Stimulated activated CD4-positive, alpha-beta T cell treated with anti-CD3 and anti-CD28 coated beads, Interleukin-12 subunit alpha, Interleukin-12 subunit beta, amount 100 ng/mL, for 24 hours (primary cell): ENCODE measurements at regions not wholly inside any gene's neighbourhood (a gene's known extent, or its start where the extent isn't known, plus 50 kb on each side); places are given as distances from the start of the nearest gene placed in this dataset.

Experiments
- DNase-seq, 2 experiments: peaks; one replicate each; pipeline ENCODE4 v3.0.0-alpha.2; 2020; ENCODE audit warnings: low read depth in 2 of 2

- DNase-seq = no peak
Observed at GRCh38 chr3:154050766-154051165, 70.4 kb upstream of the ARHGEF26 start.

GRCh38 chr3:154059833-154060232 is 61.4 kb upstream of the ARHGEF26 start:
- DNase-seq = no peak

- no peak for DNase-seq
Observed at GRCh38 chr3:154060238-154061000, 60.8 kb upstream of the ARHGEF26 start.

- no peak for DNase-seq
Observed at GRCh38 chr3:154061001-154061370, 60.2 kb upstream of the ARHGEF26 start.

- DNase-seq = no peak
Observed at GRCh38 chr3:154062513-154062912, 58.7 kb upstream of the ARHGEF26 start.

GRCh38 chr3:154071146-154071545 is 50.0 kb upstream of the ARHGEF26 start:
- DNase-seq = no peak
